Ramos (cell line): ENCODE measurements at regions not wholly inside any gene's neighbourhood (a gene's known extent, or its start where the extent isn't known, plus 50 kb on each side); places are given as distances from the start of the nearest gene placed in this dataset.
"Not testable (repeated sequence)": the region's sequence is repeated elsewhere in the genome, so short reads cannot be mapped to it uniquely, and the experiment has no call there.

ENCODE experiments used
- in situ Hi-C: fragments of 300-500 bp; cut with MboI; formaldehyde crosslinking; loops from one replicate; pipeline ENCODE4 v1.14.3; 2022; ENCODE audit warnings: low sequenced_read_pairs; ENCODE audit not compliant: unreplicated experiment

GRCh38 chr15:44900796-44901195, 55.7 kb upstream of the TERB2 start:
- in situ Hi-C loops, result not testable (repeated sequence)

GRCh38 chr15:44903281-44903680, 53.2 kb upstream of the TERB2 start:
- in situ Hi-C loops, result not testable (repeated sequence)

- in situ Hi-C loops, result not testable (repeated sequence)
These were observed 51.7 kb upstream of the TERB2 start for GRCh38 chr15:44904651-44905340.
